Panc1 (cell line): ENCODE measurements at regions not wholly inside any gene's neighbourhood (a gene's known extent, or its start where the extent isn't known, plus 50 kb on each side); places are given as distances from the start of the nearest gene placed in this dataset.

Experiments
- ATAC-seq: fragments of 200-7000 bp; cut with Tn5 transposase; 2 replicates; pipeline ENCODE4 v1.9.1; 2020; ENCODE audit warnings: mild to moderate bottlenecking, moderate library complexity
- BruUV-seq: library from RNA; stranded (reverse); fragments of 400-500 nt; replicated peaks from 2 replicates; lab custom pipeline; 2021; lab: Mats Ljungman, UMichigan
- CTCF ChIA-PET: fragments of 300-600 bp; sonication (Branson Sonifier 250); formaldehyde crosslinking; loops from one replicate; lab custom pipeline; 2022; ENCODE audit warnings: antibody characterized with exemption; lab: Charles Lee
- POLR2A ChIA-PET: fragments of 300-600 bp; sonication (Branson Sonifier 250); formaldehyde crosslinking; loops from one replicate; lab custom pipeline; 2022; ENCODE audit warnings: antibody characterized with exemption; lab: Charles Lee
- DNase-seq: peaks from one replicate; pipeline ENCODE4 v3.0.0-alpha.2; 2010; ENCODE audit warnings: low read depth, low spot score
- H3K27ac ChIP-seq: 2 replicates; pipeline ENCODE4 v1.5.1; 2011; ENCODE audit warnings: mild to moderate bottlenecking, low read length, inconsistent platforms
- H3K27me3 ChIP-seq: fragments of 200-500 bp; sonication (Bioruptor generic); 2 replicates; pipeline ENCODE4 v1.6.0; 2014; ENCODE audit warnings: low read length, inconsistent platforms; ENCODE audit not compliant: control insufficient read depth, insufficient read depth
- H3K36me3 ChIP-seq: fragments of 200-500 bp; sonication (Bioruptor generic); 2 replicates; pipeline ENCODE4 v1.5.1; 2014; ENCODE audit warnings: inconsistent platforms, mild to moderate bottlenecking, low read length, moderate library complexity; ENCODE audit not compliant: control insufficient read depth, insufficient read depth
- H3K4me1 ChIP-seq: 2 replicates; pipeline ENCODE4 v1.5.1; 2011; ENCODE audit warnings: inconsistent platforms, mild to moderate bottlenecking, low read length, moderate library complexity; ENCODE audit not compliant: control insufficient read depth, insufficient read depth
- H3K4me3 ChIP-seq, 2 experiments: 2 replicates each; pipeline ENCODE4 v1.5.1; 2011 to 2012; ENCODE audit warnings: low read depth in 2 of 2, low read length in 2 of 2, mild to moderate bottlenecking in 2 of 2, inconsistent platforms in 1 of 2, moderate library complexity in 1 of 2
- H3K9me3 ChIP-seq: fragments of 200-500 bp; sonication (Bioruptor generic); 2 replicates; pipeline ENCODE4 v1.5.1; 2014; ENCODE audit warnings: low read depth, mild to moderate bottlenecking, inconsistent platforms, low read length, moderate library complexity; ENCODE audit not compliant: control insufficient read depth, insufficient read depth
- POLR2AphosphoS5 ChIP-seq: IDR thresholded peaks from 2 replicates; pipeline ENCODE4 v1.6.1; 2012; ENCODE audit warnings: mild to moderate bottlenecking, low read depth, low read length, moderate library complexity
- REST ChIP-seq, 2 experiments: IDR thresholded peaks; 2 replicates each; pipeline ENCODE4 v1.6.1; 2011 to 2012; ENCODE audit warnings: low read depth in 2 of 2, control low read depth in 1 of 2, low read length in 1 of 2, mild to moderate bottlenecking in 1 of 2, moderate library complexity in 1 of 2; ENCODE audit not compliant: insufficient read depth in 1 of 2
- SIN3A ChIP-seq: IDR thresholded peaks from 2 replicates; pipeline ENCODE4 v1.6.1; 2012; ENCODE audit warnings: low read depth, mild to moderate bottlenecking, low read length, moderate library complexity, borderline replicate concordance; ENCODE audit not compliant: insufficient read depth
- TCF7L2 ChIP-seq: IDR thresholded peaks from 2 replicates; pipeline ENCODE4 v1.6.1; 2011; ENCODE audit warnings: mild to moderate bottlenecking, low read depth, low read length, inconsistent platforms
- in situ Hi-C: cut with HindIII; loops from 2 replicates; pipeline ENCODE4 v1.10.0; 2016; ENCODE audit warnings: low sequenced_read_pairs, low pct_unique_long_range_greater_than_20kb
- intact Hi-C: fragments of 100-400 bp; cut with micrococcal nuclease; formaldehyde crosslinking; loops from one replicate; pipeline ENCODE4 v1.10.0; 2022; ENCODE audit not compliant: unreplicated experiment
- TF ChIP-seq, protein P1 (sequence below): fragments of 450-650 bp; IDR thresholded peaks from 2 replicates; pipeline ENCODE4 v1.5.1; 2017; ENCODE audit warnings: mild to moderate bottlenecking

GRCh38 chr3:117822416-117822815 lies 1112.8 kb downstream of the TUSC7 start:
- TF ChIP-seq SIN3A = no peak
- TF ChIP-seq TCF7L2 = no peak
- TF ChIP-seq, protein P1, sequence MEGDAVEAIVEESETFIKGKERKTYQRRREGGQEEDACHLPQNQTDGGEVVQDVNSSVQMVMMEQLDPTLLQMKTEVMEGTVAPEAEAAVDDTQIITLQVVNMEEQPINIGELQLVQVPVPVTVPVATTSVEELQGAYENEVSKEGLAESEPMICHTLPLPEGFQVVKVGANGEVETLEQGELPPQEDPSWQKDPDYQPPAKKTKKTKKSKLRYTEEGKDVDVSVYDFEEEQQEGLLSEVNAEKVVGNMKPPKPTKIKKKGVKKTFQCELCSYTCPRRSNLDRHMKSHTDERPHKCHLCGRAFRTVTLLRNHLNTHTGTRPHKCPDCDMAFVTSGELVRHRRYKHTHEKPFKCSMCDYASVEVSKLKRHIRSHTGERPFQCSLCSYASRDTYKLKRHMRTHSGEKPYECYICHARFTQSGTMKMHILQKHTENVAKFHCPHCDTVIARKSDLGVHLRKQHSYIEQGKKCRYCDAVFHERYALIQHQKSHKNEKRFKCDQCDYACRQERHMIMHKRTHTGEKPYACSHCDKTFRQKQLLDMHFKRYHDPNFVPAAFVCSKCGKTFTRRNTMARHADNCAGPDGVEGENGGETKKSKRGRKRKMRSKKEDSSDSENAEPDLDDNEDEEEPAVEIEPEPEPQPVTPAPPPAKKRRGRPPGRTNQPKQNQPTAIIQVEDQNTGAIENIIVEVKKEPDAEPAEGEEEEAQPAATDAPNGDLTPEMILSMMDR = no peak
- TF ChIP-seq POLR2AphosphoS5 = no peak
- TF ChIP-seq REST (IDR thresholded peaks at IDR 0.05; ENCODE audit: insufficient read depth in 1 of 2, low read depth in 2 of 2, low read length in 1 of 2) = no peak
- no TSS peak for BruUV-seq
- no peaks in the 10 kb centered on the region for H3K36me3 ChIP-seq
- ChIA-PET CTCF (no interaction called here), POLR2A (no interaction called here)
- no peak overlapping the region for H3K4me3 ChIP-seq
- no peaks in the 10 kb centered on the region for H3K4me1 ChIP-seq
- H3K27me3 ChIP-seq = no peaks in the 10 kb centered on the region
- in situ Hi-C loops = no loop called here
- intact Hi-C loops = no loop called here
- DNase-seq = no peak
- no peak overlapping the region for H3K27ac ChIP-seq
- ATAC-seq = no peak
- no peaks in the 10 kb centered on the region for H3K9me3 ChIP-seq

- intact Hi-C loops (no loop called here), in situ Hi-C loops (no loop called here)
- H3K4me1 ChIP-seq = no peaks in the 10 kb centered on the region
- ChIA-PET CTCF (no interaction called here), POLR2A (no interaction called here)
- BruUV-seq = no TSS peak
- DNase-seq = no peak
- TF ChIP-seq, protein P1 = no peak
- no peak for TF ChIP-seq TCF7L2
- no peak for TF ChIP-seq SIN3A
- no peak for TF ChIP-seq REST (IDR thresholded peaks at IDR 0.05; ENCODE audit: insufficient read depth in 1 of 2, low read depth in 2 of 2, low read length in 1 of 2)
- no peak for TF ChIP-seq POLR2AphosphoS5
- no peaks in the 10 kb centered on the region for H3K27me3 ChIP-seq
- H3K27ac ChIP-seq = no peak overlapping the region
- no peaks in the 10 kb centered on the region for H3K36me3 ChIP-seq
- H3K4me3 ChIP-seq = no peak overlapping the region
- H3K9me3 ChIP-seq = no peaks in the 10 kb centered on the region
- no peak for ATAC-seq
These were observed 1126.7 kb downstream of the TUSC7 start for GRCh38 chr3:117836296-117836695.
